Urinary bladder (tissue), 3 donors: ENCODE measurements at regions not wholly inside any gene's neighbourhood (a gene's known extent, or its start where the extent isn't known, plus 50 kb on each side); places are given as distances from the start of the nearest gene placed in this dataset.
"Not testable (repeated sequence)": the region's sequence is repeated elsewhere in the genome, so short reads cannot be mapped to it uniquely, and the experiment has no call there.

ENCODE experiments used
- DNase-seq: peaks from one replicate; pipeline ENCODE4 v3.0.0-alpha.2; 2015; ENCODE audit errors: extremely low spot score
- H3K27ac ChIP-seq: one replicate; pipeline ENCODE4 v1.5.1; 2013; ENCODE audit warnings: low read depth, mild to moderate bottlenecking, moderate library complexity
- H3K36me3 ChIP-seq: one replicate; pipeline ENCODE4 v1.6.1; 2013; ENCODE audit warnings: mild to moderate bottlenecking, moderate library complexity; ENCODE audit not compliant: insufficient read depth
- H3K4me1 ChIP-seq: one replicate; pipeline ENCODE4 v1.6.1; 2013; ENCODE audit warnings: mild to moderate bottlenecking, moderate library complexity; ENCODE audit not compliant: insufficient read depth
- H3K4me3 ChIP-seq: one replicate; pipeline ENCODE4 v1.5.1; 2013; ENCODE audit warnings: low read depth, low read length
- WGBS: extraction: QIAGEN DNeasy Blood & Tissue Kit; methylation state at CpG from one replicate; pipeline ENCODE4 v1.1.7; 2013; 5-methylcytosine and 5-hydroxymethylcytosine counted together
- donor health status: healthy with polysubstance abuse.
- donor health status: healthy.

DNA sequence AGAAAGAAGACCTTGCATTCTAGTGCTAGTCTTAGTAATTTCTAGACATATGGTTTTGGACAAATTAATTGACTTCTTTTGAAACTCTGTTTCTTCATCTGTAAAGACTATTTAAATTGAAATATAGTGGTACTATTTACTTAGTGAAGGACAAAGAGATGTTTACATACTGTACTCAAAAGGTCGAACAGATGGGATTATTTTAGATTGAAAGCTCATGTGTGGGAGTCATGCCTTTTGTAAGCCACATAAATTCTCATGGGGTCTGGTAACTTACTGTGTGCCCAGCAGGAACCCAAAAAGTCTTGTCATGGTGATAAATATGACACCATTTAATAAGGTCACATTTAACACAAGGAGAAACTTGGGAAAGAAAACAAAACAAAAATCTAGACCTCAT is 368.2 kb upstream of the CITED2 start:
- Histone ChIP-seq H3K4me3 (no peak overlapping the region), H3K27ac (no peak overlapping the region), H3K36me3 (no peaks in the 10 kb centered on the region), H3K4me1 (no peaks in the 10 kb centered on the region)
- DNase-seq, result no peak
- WGBS, result 45% methylated on average over 1 of the region's 1 CpG

- Histone ChIP-seq H3K4me3 (no peak overlapping the region), H3K27ac (no peak overlapping the region), H3K36me3 (no peaks in the 10 kb centered on the region), H3K4me1 (no peaks in the 10 kb centered on the region)
- whole genome bisulfite sequencing, result 91% methylated on average over 3 of the region's 3 CpGs
- no peak for DNase-seq
These were observed 364.5 kb upstream of the CITED2 start for GRCh38 chr6:139738801-139739455.

DNA sequence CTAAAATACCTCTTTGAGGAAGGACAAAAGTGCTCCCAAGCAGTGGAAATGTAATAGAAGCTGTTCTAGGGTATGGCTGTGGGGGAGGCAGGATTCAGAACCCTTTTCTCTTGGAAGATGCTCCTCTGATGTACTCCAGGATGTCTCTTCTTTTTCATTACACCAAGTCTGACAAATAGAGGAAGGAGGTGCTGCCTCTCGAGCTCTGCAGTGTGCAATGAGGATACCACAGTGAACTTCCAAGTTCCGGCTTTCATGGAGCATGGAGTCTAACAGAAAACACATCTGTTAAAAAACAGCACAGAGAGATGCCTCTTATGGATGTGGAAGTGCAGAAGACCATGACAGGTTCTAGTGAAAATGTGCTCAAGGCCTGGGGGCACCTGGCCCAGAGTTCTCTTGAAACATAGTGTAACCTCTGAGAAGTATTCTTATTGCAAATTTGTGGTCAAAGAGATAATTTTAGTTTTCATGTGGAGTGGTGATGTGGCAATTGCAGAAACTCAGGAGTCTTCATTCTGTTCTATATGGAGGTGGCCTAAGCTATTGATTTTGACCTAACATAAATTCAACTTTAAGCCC is 362.0 kb upstream of the CITED2 start:
- 95% methylated on average over 2 of the region's 2 CpGs for WGBS
- no peak for DNase-seq
- Histone ChIP-seq H3K36me3 (no peaks in the 10 kb centered on the region), H3K27ac (no peak overlapping the region), H3K4me1 (no peaks in the 10 kb centered on the region), H3K4me3 (no peak overlapping the region)

- WGBS, result 63% methylated on average over 3 of the region's 3 CpGs
- H3K4me1 ChIP-seq, result no peaks in the 10 kb centered on the region
- H3K27ac ChIP-seq, result no peak overlapping the region
- DNase-seq, result no peak
- H3K4me3 ChIP-seq, result no peak overlapping the region
- no peaks in the 10 kb centered on the region for H3K36me3 ChIP-seq
These were observed 358.0 kb upstream of the CITED2 start for GRCh38 chr6:139732451-139732850.

- WGBS, result 81% methylated on average over 2 of the region's 2 CpGs
- Histone ChIP-seq H3K4me1 (no peaks in the 10 kb centered on the region), H3K4me3 (no peak overlapping the region), H3K27ac (no peak overlapping the region), H3K36me3 (no peaks in the 10 kb centered on the region)
- DNase-seq, result no peak
These were observed 356.0 kb upstream of the CITED2 start for GRCh38 chr6:139730340-139730974.

GRCh38 chr6:139728876-139729427 is 354.5 kb upstream of the CITED2 start:
- no peak overlapping the region for H3K27ac ChIP-seq
- H3K36me3 ChIP-seq, result no peaks in the 10 kb centered on the region
- H3K4me3 ChIP-seq, result no peak overlapping the region
- no peaks in the 10 kb centered on the region for H3K4me1 ChIP-seq
- no peak for DNase-seq
- WGBS, result 68% methylated on average over 5 of the region's 5 CpGs

DNA sequence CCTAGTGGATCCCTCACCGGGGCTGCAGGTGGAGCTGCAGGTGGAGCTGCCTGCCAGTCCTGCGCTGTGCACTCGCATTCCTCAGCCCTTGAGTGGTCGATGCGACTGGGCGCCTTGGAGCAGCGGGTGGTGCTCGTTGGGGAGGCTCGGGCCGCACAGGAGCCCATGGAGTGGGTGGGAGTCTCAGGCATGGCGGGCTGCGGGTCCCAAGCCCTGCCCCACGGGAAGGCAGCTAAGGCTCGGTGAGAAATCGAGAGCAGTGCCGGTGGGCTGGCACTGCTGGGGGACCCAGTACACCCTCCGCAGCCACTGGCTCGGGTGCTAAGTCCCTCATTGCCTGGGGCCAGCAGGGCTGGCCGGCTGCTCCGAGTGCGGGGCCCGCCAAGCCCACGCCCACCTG is 351.8 kb upstream of the CITED2 start:
- not testable (repeated sequence) for H3K4me3 ChIP-seq, H3K36me3 ChIP-seq, DNase-seq, H3K4me1 ChIP-seq, H3K27ac ChIP-seq
- 96% methylated on average over 23 of the region's 23 CpGs for WGBS

DNA sequence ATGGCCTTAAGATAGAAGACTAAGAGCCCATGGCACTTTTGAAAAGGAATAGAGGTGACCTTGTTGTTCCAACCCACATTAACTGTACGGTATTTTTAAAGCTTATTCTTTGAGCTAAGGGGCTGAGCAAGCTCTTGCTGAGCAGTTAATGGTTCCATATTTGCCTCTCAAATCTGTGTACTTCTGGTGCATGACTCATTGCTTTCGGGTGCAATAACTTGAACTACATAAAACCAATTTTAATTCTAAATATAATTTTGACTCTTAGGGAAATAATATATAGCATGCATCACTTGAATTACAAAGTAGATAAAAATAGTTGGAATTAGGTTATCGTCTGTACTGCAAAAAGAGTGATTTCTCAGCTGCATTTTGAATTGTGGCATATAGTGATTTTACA is 348.1 kb upstream of the CITED2 start:
- DNase-seq, result no peak
- WGBS, result 78% methylated on average over 3 of the region's 3 CpGs
- Histone ChIP-seq H3K4me1 (no peaks in the 10 kb centered on the region), H3K4me3 (no peak overlapping the region), H3K36me3 (no peaks in the 10 kb centered on the region), H3K27ac (no peak overlapping the region)

- WGBS, result 76% methylated on average over 3 of the region's 3 CpGs
- Histone ChIP-seq H3K4me1 (no peaks in the 10 kb centered on the region), H3K4me3 (no peak overlapping the region), H3K36me3 (no peaks in the 10 kb centered on the region), H3K27ac (no peak overlapping the region)
- no peak for DNase-seq
These were observed 347.5 kb upstream of the CITED2 start for GRCh38 chr6:139721954-139722353.

- WGBS, result 95% methylated on average over 4 of the region's 4 CpGs
- no peak for DNase-seq
- Histone ChIP-seq H3K4me1 (no peaks in the 10 kb centered on the region), H3K4me3 (no peak overlapping the region), H3K27ac (no peak overlapping the region), H3K36me3 (no peaks in the 10 kb centered on the region)
These were observed 339.6 kb upstream of the CITED2 start for GRCh38 chr6:139713900-139714506.

DNA sequence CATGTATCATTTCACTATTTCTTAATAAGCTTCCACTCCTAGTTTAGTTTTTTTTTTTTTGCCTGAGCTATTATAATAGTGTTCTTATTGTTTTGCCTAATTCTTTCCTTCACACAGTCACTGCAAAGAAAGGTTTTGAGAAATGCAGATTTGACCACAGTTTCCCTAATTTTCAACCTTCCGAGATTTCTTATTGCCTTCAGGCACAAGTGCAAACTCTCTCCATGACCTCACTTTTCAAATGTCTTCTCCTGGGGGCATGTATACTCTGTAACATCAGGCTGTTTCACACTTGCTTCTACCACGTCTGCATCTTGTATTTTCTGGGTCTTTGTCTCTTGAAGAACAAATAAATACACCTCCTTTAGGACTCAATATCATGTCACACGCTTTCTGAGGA is 339.0 kb upstream of the CITED2 start:
- H3K4me3 ChIP-seq, result no peak overlapping the region
- no peak for DNase-seq
- no peak overlapping the region for H3K27ac ChIP-seq
- no peaks in the 10 kb centered on the region for H3K36me3 ChIP-seq
- WGBS, result 94% methylated on average over 3 of the region's 3 CpGs
- H3K4me1 ChIP-seq, result no peaks in the 10 kb centered on the region

DNA sequence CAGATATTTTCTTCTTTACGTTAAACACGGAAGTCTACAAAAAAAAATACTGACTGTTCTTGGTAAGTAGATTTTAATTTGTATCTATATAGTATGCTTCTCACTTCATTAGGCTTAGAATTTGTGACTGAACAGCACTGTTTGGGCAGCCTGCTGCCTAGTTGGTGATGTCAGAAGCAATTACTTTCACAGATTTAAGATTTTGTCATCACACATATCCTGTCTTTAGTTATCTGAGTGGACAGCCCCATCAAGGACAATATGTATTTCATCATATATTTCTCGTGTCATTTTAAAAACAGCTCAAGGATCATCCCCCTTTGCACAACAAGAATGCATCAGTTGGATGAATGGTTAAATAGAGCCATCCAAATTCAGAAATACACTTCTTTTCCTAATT is 338.4 kb upstream of the CITED2 start:
- no peak for DNase-seq
- Histone ChIP-seq H3K36me3 (no peaks in the 10 kb centered on the region), H3K27ac (no peak overlapping the region), H3K4me1 (no peaks in the 10 kb centered on the region), H3K4me3 (no peak overlapping the region)
- 87% methylated on average over 3 of the region's 3 CpGs for WGBS

- 77% methylated on average over 2 of the region's 2 CpGs for WGBS
These were observed 337.5 kb upstream of the CITED2 start for GRCh38 chr6:139711804-139712585.

More at GRCh38 chr6:139711804-139712585, 337.5 kb upstream of the CITED2 start:
- no peaks in the 10 kb centered on the region for H3K36me3 ChIP-seq
- no peak overlapping the region for H3K27ac ChIP-seq
- no peak for DNase-seq
- no peaks in the 10 kb centered on the region for H3K4me1 ChIP-seq
- no peak overlapping the region for H3K4me3 ChIP-seq
